ENCODE measurements at regions not wholly inside any gene's neighbourhood (a gene's known extent, or its start where the extent isn't known, plus 50 kb on each side); places are given as distances from the start of the nearest gene placed in this dataset.

- no peaks in the 10 kb centered on the region for H3K36me3 ChIP-seq (ENCODE audit: control insufficient read depth, insufficient read depth, low read length)
These were observed 462.0 kb upstream of the ZNF462 start for GRCh38 chr9:106400950-106401349.

GRCh38 chr9:106403081-106403480 is 459.9 kb upstream of the ZNF462 start:
- no peak for TF ChIP-seq CTCF (IDR thresholded peaks at IDR 0.05; ENCODE audit: insufficient read depth in 1 of 2, low read depth in 1 of 2, low read length in 1 of 2, severe bottlenecking in 1 of 2, unreplicated experiment in 1 of 2)
- H3K27me3 Mint-ChIP-seq (ENCODE audit: insufficient read depth, unreplicated experiment), result no peaks in the 10 kb centered on the region
- peaks cover 19% of the 10 kb centered on the region for H3K4me1 Mint-ChIP-seq (ENCODE audit: low read depth, unreplicated experiment)
- POLR2A ChIA-PET, result no interaction called here
- H3K27ac Mint-ChIP-seq (ENCODE audit: unreplicated experiment), result no peak overlapping the region
- H3K4me3 Mint-ChIP-seq (ENCODE audit: unreplicated experiment), result no peak overlapping the region
- no peaks in the 10 kb centered on the region for H3K36me3 Mint-ChIP-seq (ENCODE audit: insufficient read depth, unreplicated experiment)
- CTCF ChIA-PET, result no interaction called here
- no TSS peak for BruUV-seq (replicated peaks)
- intact Hi-C loops (cut with micrococcal nuclease; ENCODE audit: unreplicated experiment), result no loop called here
- Histone ChIP-seq H3K27me3 (replicated peaks; ENCODE audit: control insufficient read depth, insufficient read depth, low read length) (no peaks in the 10 kb centered on the region), H3K36me3 (ENCODE audit: control insufficient read depth, insufficient read depth, low read length) (no peaks in the 10 kb centered on the region), H3K4me1 (peaks cover 25% of the 10 kb centered on the region), H3K4me3 (ENCODE audit: low read depth, low read length) (no peak overlapping the region), H3K9me3 (no peaks in the 10 kb centered on the region)
- DNase-seq, result peak in 1 of 2 experiments; percentile 11
- peaks cover 11% of the 10 kb centered on the region for H3K9me3 Mint-ChIP-seq (ENCODE audit: unreplicated experiment)

More at GRCh38 chr9:106400950-106401349, 462.0 kb upstream of the ZNF462 start:
- H3K9me3 ChIP-seq, result no peaks in the 10 kb centered on the region
- Mint-ChIP-seq H3K4me3 (ENCODE audit: unreplicated experiment) (no peak overlapping the region), H3K27me3 (ENCODE audit: insufficient read depth, unreplicated experiment) (no peaks in the 10 kb centered on the region), H3K36me3 (ENCODE audit: insufficient read depth, unreplicated experiment) (no peaks in the 10 kb centered on the region), H3K9me3 (ENCODE audit: unreplicated experiment) (peaks cover 11% of the 10 kb centered on the region), H3K27ac (ENCODE audit: unreplicated experiment) (no peak overlapping the region), H3K4me1 (ENCODE audit: low read depth, unreplicated experiment) (peaks cover 19% of the 10 kb centered on the region)
- no peaks in the 10 kb centered on the region for H3K27me3 ChIP-seq (replicated peaks; ENCODE audit: control insufficient read depth, insufficient read depth, low read length)
- peaks cover 25% of the 10 kb centered on the region for H3K4me1 ChIP-seq
- no peak overlapping the region for H3K4me3 ChIP-seq (ENCODE audit: low read depth, low read length)
- TF ChIP-seq CTCF (IDR thresholded peaks at IDR 0.05; ENCODE audit: insufficient read depth in 1 of 2, low read depth in 1 of 2, low read length in 1 of 2, severe bottlenecking in 1 of 2, unreplicated experiment in 1 of 2), result no peak
- DNase-seq, result peak; percentile 38 to 69
- no TSS peak for BruUV-seq (replicated peaks)
- CTCF ChIA-PET, result no interaction called here
- intact Hi-C loops (cut with micrococcal nuclease; ENCODE audit: unreplicated experiment), result no loop called here
- POLR2A ChIA-PET, result no interaction called here

GRCh38 chr9:106404137-106404536 is 458.8 kb upstream of the ZNF462 start:
- H3K4me1 Mint-ChIP-seq (ENCODE audit: low read depth, unreplicated experiment), result peaks cover 19% of the 10 kb centered on the region
- no peaks in the 10 kb centered on the region for H3K9me3 ChIP-seq
- TF ChIP-seq CTCF (IDR thresholded peaks at IDR 0.05; ENCODE audit: insufficient read depth in 1 of 2, low read depth in 1 of 2, low read length in 1 of 2, severe bottlenecking in 1 of 2, unreplicated experiment in 1 of 2), result no peak
- POLR2A ChIA-PET, result no interaction called here
- no peaks in the 10 kb centered on the region for H3K36me3 Mint-ChIP-seq (ENCODE audit: insufficient read depth, unreplicated experiment)
- H3K36me3 ChIP-seq (ENCODE audit: control insufficient read depth, insufficient read depth, low read length), result no peaks in the 10 kb centered on the region
- no peaks in the 10 kb centered on the region for H3K27me3 ChIP-seq (replicated peaks; ENCODE audit: control insufficient read depth, insufficient read depth, low read length)
- intact Hi-C loops (cut with micrococcal nuclease; ENCODE audit: unreplicated experiment), result no loop called here
- H3K4me1 ChIP-seq, result peaks cover 25% of the 10 kb centered on the region
- no peak overlapping the region for H3K4me3 ChIP-seq (ENCODE audit: low read depth, low read length)
- no peak overlapping the region for H3K27ac Mint-ChIP-seq (ENCODE audit: unreplicated experiment)
- H3K9me3 Mint-ChIP-seq (ENCODE audit: unreplicated experiment), result peaks cover 10% of the 10 kb centered on the region
- no peaks in the 10 kb centered on the region for H3K27me3 Mint-ChIP-seq (ENCODE audit: insufficient read depth, unreplicated experiment)
- no peak overlapping the region for H3K4me3 Mint-ChIP-seq (ENCODE audit: unreplicated experiment)
- CTCF ChIA-PET, result no interaction called here
- DNase-seq, result no peak
- no TSS peak for BruUV-seq (replicated peaks)
